ENCODE measurements at regions not wholly inside any gene's neighbourhood (a gene's known extent, or its start where the extent isn't known, plus 50 kb on each side); places are given as distances from the start of the nearest gene placed in this dataset.

DNA sequence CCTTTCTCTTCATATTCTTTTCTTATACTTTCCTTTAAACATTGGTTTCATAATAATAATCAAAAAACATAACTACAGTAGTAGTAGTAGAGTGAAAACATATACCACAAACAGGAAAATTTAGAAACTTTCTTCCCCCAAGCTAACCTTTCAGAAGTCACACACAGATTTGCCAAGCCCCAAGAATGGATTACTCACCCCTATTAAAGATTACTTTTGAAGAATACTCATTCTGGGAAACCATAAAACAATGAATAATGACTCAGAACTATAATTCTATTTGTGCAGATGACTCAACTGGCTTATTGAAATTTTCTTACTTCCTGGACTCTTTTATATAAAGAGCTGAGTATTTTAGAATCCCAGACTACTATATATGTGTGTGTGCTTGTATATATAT is 119.4 kb upstream of the GJE1 start:
- peak; percentile 88 for DNase-seq (ENCODE audit: unreplicated experiment)
- Mint-ChIP-seq H3K27ac (ENCODE audit: low read depth, unreplicated experiment) (peak overlapping the region; percentile 33), H3K4me3 (ENCODE audit: unreplicated experiment) (no peak overlapping the region), H3K36me3 (ENCODE audit: insufficient read depth, unreplicated experiment) (no peaks in the 10 kb centered on the region), H3K4me1 (ENCODE audit: insufficient read depth, unreplicated experiment) (peaks cover 42% of the 10 kb centered on the region), H3K27me3 (ENCODE audit: insufficient read depth, unreplicated experiment) (no peaks in the 10 kb centered on the region), H3K9me3 (ENCODE audit: unreplicated experiment) (no peaks in the 10 kb centered on the region)
- ChIA-PET CTCF (interaction anchor here (0.6 kb wide), 1 partner anchor 67 kb away, joined by 4 read pairs; no protein-coding TSS in a partner anchor), POLR2A (no interaction called here)
- TF ChIP-seq, protein P1, sequence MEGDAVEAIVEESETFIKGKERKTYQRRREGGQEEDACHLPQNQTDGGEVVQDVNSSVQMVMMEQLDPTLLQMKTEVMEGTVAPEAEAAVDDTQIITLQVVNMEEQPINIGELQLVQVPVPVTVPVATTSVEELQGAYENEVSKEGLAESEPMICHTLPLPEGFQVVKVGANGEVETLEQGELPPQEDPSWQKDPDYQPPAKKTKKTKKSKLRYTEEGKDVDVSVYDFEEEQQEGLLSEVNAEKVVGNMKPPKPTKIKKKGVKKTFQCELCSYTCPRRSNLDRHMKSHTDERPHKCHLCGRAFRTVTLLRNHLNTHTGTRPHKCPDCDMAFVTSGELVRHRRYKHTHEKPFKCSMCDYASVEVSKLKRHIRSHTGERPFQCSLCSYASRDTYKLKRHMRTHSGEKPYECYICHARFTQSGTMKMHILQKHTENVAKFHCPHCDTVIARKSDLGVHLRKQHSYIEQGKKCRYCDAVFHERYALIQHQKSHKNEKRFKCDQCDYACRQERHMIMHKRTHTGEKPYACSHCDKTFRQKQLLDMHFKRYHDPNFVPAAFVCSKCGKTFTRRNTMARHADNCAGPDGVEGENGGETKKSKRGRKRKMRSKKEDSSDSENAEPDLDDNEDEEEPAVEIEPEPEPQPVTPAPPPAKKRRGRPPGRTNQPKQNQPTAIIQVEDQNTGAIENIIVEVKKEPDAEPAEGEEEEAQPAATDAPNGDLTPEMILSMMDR (IDR thresholded peaks at IDR 0.05; ENCODE audit: unreplicated experiment), result no peak
- no TSS peak for BruUV-seq (replicated peaks)
- intact Hi-C loops (cut with micrococcal nuclease), result no loop called here

DNA sequence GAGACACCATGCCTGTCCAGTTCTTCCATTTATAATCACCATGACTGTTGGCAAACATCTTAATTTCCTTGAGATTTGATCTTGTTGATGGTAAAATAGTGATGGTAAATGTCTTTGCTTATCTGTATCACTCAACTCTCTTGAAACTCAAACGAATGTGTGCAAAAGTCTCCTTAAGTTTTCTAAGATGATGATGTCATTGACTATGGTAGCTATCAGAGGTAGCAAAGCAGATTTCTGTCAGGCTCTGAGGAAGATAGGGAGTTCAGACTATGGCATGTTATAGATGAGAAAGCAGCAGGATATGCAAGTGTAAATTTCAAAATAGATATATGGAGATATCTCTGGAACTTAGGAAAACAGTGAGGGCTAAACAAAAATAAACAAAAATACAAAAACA is 121.0 kb upstream of the GJE1 start:
- intact Hi-C loops (cut with micrococcal nuclease), result no loop called here
- POLR2A ChIA-PET, result interaction anchor here (0.7 kb wide), 1 partner anchor 313 kb away, joined by 3 read pairs; no protein-coding TSS in a partner anchor
- no peak overlapping the region for H3K4me3 Mint-ChIP-seq (ENCODE audit: unreplicated experiment)
- CTCF ChIA-PET, result interaction anchor here (1.9 kb wide), 1 partner anchor 23 kb away, joined by 7 read pairs; no protein-coding TSS in a partner anchor
- H3K27me3 Mint-ChIP-seq (ENCODE audit: insufficient read depth, unreplicated experiment), result no peaks in the 10 kb centered on the region
- no peak overlapping the region for H3K27ac Mint-ChIP-seq (ENCODE audit: low read depth, unreplicated experiment)
- H3K36me3 Mint-ChIP-seq (ENCODE audit: insufficient read depth, unreplicated experiment), result no peaks in the 10 kb centered on the region
- TF ChIP-seq, protein P1 (IDR thresholded peaks at IDR 0.05; ENCODE audit: unreplicated experiment), result no peak
- H3K4me1 Mint-ChIP-seq (ENCODE audit: insufficient read depth, unreplicated experiment), result peaks cover 42% of the 10 kb centered on the region
- H3K9me3 Mint-ChIP-seq (ENCODE audit: unreplicated experiment), result no peaks in the 10 kb centered on the region
- no peak for DNase-seq (ENCODE audit: unreplicated experiment)
- BruUV-seq (replicated peaks), result no TSS peak

DNA sequence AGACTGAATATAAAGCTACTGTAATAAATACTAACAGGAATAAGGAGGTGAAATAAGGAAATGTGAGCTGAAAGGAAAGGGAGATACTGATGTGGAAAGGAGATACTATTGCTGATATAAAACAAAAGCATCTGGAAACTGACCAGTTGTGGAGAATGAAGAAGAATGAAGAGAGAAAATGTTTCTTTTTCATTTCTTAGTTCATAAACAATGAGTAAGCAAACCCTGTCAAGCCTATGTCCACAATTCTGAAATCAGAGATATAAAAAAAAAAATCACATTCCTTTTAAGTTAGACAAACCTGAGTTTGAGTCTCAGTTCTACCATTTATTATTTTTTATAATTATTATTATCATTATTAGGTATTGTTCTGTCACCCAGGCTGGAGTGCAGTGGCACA is 121.6 kb upstream of the GJE1 start:
- Mint-ChIP-seq H3K27me3 (ENCODE audit: insufficient read depth, unreplicated experiment) (no peaks in the 10 kb centered on the region), H3K27ac (ENCODE audit: low read depth, unreplicated experiment) (no peak overlapping the region), H3K9me3 (ENCODE audit: unreplicated experiment) (no peaks in the 10 kb centered on the region), H3K4me3 (ENCODE audit: unreplicated experiment) (no peak overlapping the region), H3K36me3 (ENCODE audit: insufficient read depth, unreplicated experiment) (no peaks in the 10 kb centered on the region), H3K4me1 (ENCODE audit: insufficient read depth, unreplicated experiment) (peaks cover 42% of the 10 kb centered on the region)
- ChIA-PET CTCF (interaction anchor here (1.9 kb wide), 1 partner anchor 22 kb away, joined by 7 read pairs; no protein-coding TSS in a partner anchor), POLR2A (no interaction called here)
- intact Hi-C loops (cut with micrococcal nuclease), result no loop called here
- no TSS peak for BruUV-seq (replicated peaks)
- DNase-seq (ENCODE audit: unreplicated experiment), result no peak
- TF ChIP-seq, protein P1 (IDR thresholded peaks at IDR 0.05; ENCODE audit: unreplicated experiment), result no peak

DNA sequence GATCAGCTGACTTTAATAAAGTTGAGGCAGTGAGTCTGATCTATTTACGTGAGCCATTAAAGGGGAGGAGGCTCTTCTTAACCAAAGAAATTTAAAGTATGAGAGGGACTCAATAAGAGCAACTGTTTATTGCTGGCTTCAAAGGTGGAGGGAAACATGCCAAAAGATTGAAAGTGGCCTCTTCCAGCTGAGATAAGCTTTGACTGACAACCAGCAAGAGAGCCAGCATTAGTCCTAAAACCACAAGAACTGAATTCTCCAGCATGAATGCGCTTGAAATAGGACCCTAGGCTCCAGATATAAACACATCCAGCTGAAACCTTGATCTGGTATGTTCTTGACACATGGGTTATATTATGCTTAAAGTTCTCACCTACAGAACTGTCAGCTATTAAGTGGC is 123.1 kb upstream of the GJE1 start:
- Mint-ChIP-seq H3K4me3 (ENCODE audit: unreplicated experiment) (no peak overlapping the region), H3K27me3 (ENCODE audit: insufficient read depth, unreplicated experiment) (no peaks in the 10 kb centered on the region), H3K4me1 (ENCODE audit: insufficient read depth, unreplicated experiment) (peaks cover 36% of the 10 kb centered on the region), H3K27ac (ENCODE audit: low read depth, unreplicated experiment) (no peak overlapping the region), H3K36me3 (ENCODE audit: insufficient read depth, unreplicated experiment) (no peaks in the 10 kb centered on the region), H3K9me3 (ENCODE audit: unreplicated experiment) (no peaks in the 10 kb centered on the region)
- POLR2A ChIA-PET, result no interaction called here
- TF ChIP-seq, protein P1 (IDR thresholded peaks at IDR 0.05; ENCODE audit: unreplicated experiment), result no peak
- CTCF ChIA-PET, result interaction anchor here (1.7 kb wide), 1 partner anchor 21 kb away, joined by 5 read pairs; no protein-coding TSS in a partner anchor
- no TSS peak for BruUV-seq (replicated peaks)
- no peak for DNase-seq (ENCODE audit: unreplicated experiment)
- intact Hi-C loops (cut with micrococcal nuclease), result no loop called here

All from MCF 10A (cell line).